B cell (primary cell): ENCODE measurements at regions not wholly inside any gene's neighbourhood (a gene's known extent, or its start where the extent isn't known, plus 50 kb on each side); places are given as distances from the start of the nearest gene placed in this dataset.

Experiments
- ATAC-seq: fragments of 200-7000 bp; cut with Tn5 transposase; one replicate; pipeline ENCODE4 v1.10.0; 2021; ENCODE audit warnings: low read depth, mild to moderate bottlenecking, moderate number of reproducible peaks, moderate library complexity
- CTCF ChIA-PET: fragments of 350-600 bp; sonication (Branson Sonifier 250); formaldehyde crosslinking; loops from one replicate; lab custom pipeline; 2021; ENCODE audit warnings: antibody characterized with exemption, inconsistent platforms; lab: Charles Lee
- POLR2A ChIA-PET: fragments of 350-600 bp; sonication (Branson Sonifier 250); formaldehyde crosslinking; loops from one replicate; lab custom pipeline; 2021; ENCODE audit warnings: antibody characterized with exemption; lab: Charles Lee
- DNase-seq: peaks from one replicate; pipeline ENCODE4 v3.0.0; 2013
- H2AFZ ChIP-seq: 2 replicates; pipeline ENCODE4 v1.6.1; 2012; ENCODE audit warnings: mild to moderate bottlenecking, low read depth, low read length; ENCODE audit not compliant: insufficient read depth, poor library complexity, severe bottlenecking
- H3K27ac ChIP-seq, 2 donors: 1 replicate in 1 of 2; 2 replicates in 1 of 2; pipeline ENCODE4 v1.5.1; 2012 to 2013; ENCODE audit warnings: low read length in 2 of 2, mild to moderate bottlenecking in 2 of 2, moderate library complexity in 1 of 2
- H3K27me3 ChIP-seq, 4 experiments: fragments of 200-600 bp in 1 of 4; sonication (generic) in 1 of 4; replicated peaks in 1 of 4; 1 replicate in 2 of 4; 2 replicates in 2 of 4; pipeline versions ENCODE4 v1.6.1 to v1.7.0; 2013 to 2016; ENCODE audit warnings: low read length in 3 of 4, mild to moderate bottlenecking in 2 of 4, mixed read lengths in 1 of 4, moderate library complexity in 1 of 4; ENCODE audit not compliant: insufficient read depth in 4 of 4, control insufficient read depth in 3 of 4; ENCODE audit errors: control extremely low read depth in 1 of 4
- H3K36me3 ChIP-seq, 2 experiments: replicated peaks in 1 of 2; 1 replicate in 1 of 2; 2 replicates in 1 of 2; pipeline versions ENCODE4 v1.6.1 to v1.7.1; 2013; ENCODE audit warnings: low read length in 1 of 2; ENCODE audit not compliant: insufficient read depth in 2 of 2, control insufficient read depth in 1 of 2; ENCODE audit errors: control extremely low read depth in 1 of 2, extremely low read depth in 1 of 2
- H3K4me1 ChIP-seq, 2 donors: fragments of 200-600 bp in 1 of 2; sonication (generic) in 1 of 2; 1 replicate in 1 of 2; 2 replicates in 1 of 2; pipeline versions ENCODE4 v1.5.1 to v1.6.1; 2013 to 2017; ENCODE audit warnings: low read length in 2 of 2; ENCODE audit not compliant: control insufficient read depth in 2 of 2, insufficient read depth in 2 of 2
- H3K4me2 ChIP-seq: replicated peaks from 2 replicates; pipeline ENCODE3; 2012; ENCODE audit warnings: mild to moderate bottlenecking, low read depth, low read length; ENCODE audit not compliant: poor library complexity, severe bottlenecking
- H3K4me3 ChIP-seq, 5 experiments: fragments of 200-600 bp in 1 of 5; sonication (generic) in 1 of 5; 1 replicate in 3 of 5; 2 replicates in 2 of 5; pipeline versions ENCODE4 v1.5.1 to v1.7.0; 2011 to 2016; ENCODE audit warnings: low read length in 4 of 5, mild to moderate bottlenecking in 4 of 5, low read depth in 2 of 5, control low read depth in 1 of 5, moderate library complexity in 1 of 5; ENCODE audit not compliant: insufficient read depth in 1 of 5; ENCODE audit errors: control extremely low read depth in 1 of 5, extremely low read depth in 1 of 5
- H3K79me2 ChIP-seq: fragments of 200-600 bp; sonication (generic); one replicate; pipeline ENCODE4 v1.6.0; 2016; ENCODE audit warnings: low read length; ENCODE audit not compliant: control insufficient read depth, insufficient read depth
- H3K9ac ChIP-seq: fragments of 200-600 bp; sonication (generic); 2 replicates; pipeline ENCODE4 v1.6.1; 2017; ENCODE audit warnings: mild to moderate bottlenecking, low read length, moderate library complexity
- H3K9me3 ChIP-seq, 3 donors: one replicate each; pipeline versions ENCODE4 v1.6.1 to v1.7.1; 2013; ENCODE audit warnings: low read length in 2 of 3; ENCODE audit not compliant: control insufficient read depth in 2 of 3, insufficient read depth in 1 of 3; ENCODE audit errors: control extremely low read depth in 1 of 3
- H4K20me1 ChIP-seq: 2 replicates; pipeline ENCODE4 v1.6.0; 2012; ENCODE audit warnings: mild to moderate bottlenecking, low read length; ENCODE audit not compliant: insufficient read depth, control insufficient read depth, poor library complexity, severe bottlenecking
- H3K27ac Mint-ChIP-seq: one replicate; pipeline ENCODE4 v1.8.0; 2021; ENCODE audit warnings: mixed read lengths
- H3K27me3 Mint-ChIP-seq: one replicate; pipeline ENCODE4 v1.8.0; 2021; ENCODE audit warnings: mixed read lengths
- H3K4me1 Mint-ChIP-seq: one replicate; pipeline ENCODE4 v1.8.0; 2021; ENCODE audit warnings: mixed read lengths
- H3K4me3 Mint-ChIP-seq: one replicate; pipeline ENCODE4 v1.8.0; 2021; ENCODE audit warnings: mixed read lengths
- H3K9me3 Mint-ChIP-seq: one replicate; pipeline ENCODE4 v1.8.0; 2022; ENCODE audit warnings: mixed read lengths; ENCODE audit not compliant: insufficient read depth
- CTCF ChIP-seq: fragments of 200-600 bp; IDR thresholded peaks from one replicate; pipeline ENCODE4 v1.8.0; 2022; ENCODE audit warnings: antibody characterized with exemption, mild to moderate bottlenecking
- EZH2 ChIP-seq: IDR thresholded peaks from 2 replicates; pipeline ENCODE4 v1.6.1; 2012; ENCODE audit warnings: borderline replicate concordance, low read depth, mild to moderate bottlenecking, moderate library complexity, low read length; ENCODE audit not compliant: insufficient read depth, poor library complexity, severe bottlenecking
- WGBS: methylation state at CpG from one replicate; pipeline ENCODE4 v1.1.5; 2013; ENCODE audit warnings: missing lambda C conversion rate; ENCODE audit not compliant: insufficient coverage; 5-methylcytosine and 5-hydroxymethylcytosine counted together
- intact Hi-C: fragments of 100-400 bp; cut with micrococcal nuclease; formaldehyde crosslinking; loops from one replicate; pipeline ENCODE4 v1.10.0; 2022

- TF ChIP-seq CTCF = no peak
- TF ChIP-seq EZH2 = no peak
- Histone ChIP-seq H3K79me2 (no peaks in the 10 kb centered on the region), H3K4me2 (no peak overlapping the region), H3K36me3 (no peaks in the 10 kb centered on the region), H3K4me3 (no peak overlapping the region), H3K9me3 (peaks cover 0 to 11% (median 4%) of the 10 kb centered on the region in 3 donors), H2AFZ (no peak overlapping the region), H3K4me1 (no peaks in the 10 kb centered on the region), H3K27me3 (no peaks in the 10 kb centered on the region), H3K9ac (no peak overlapping the region), H4K20me1 (no peaks in the 10 kb centered on the region), H3K27ac (no peak overlapping the region)
- intact Hi-C loops = no loop called here
- WGBS = 80% methylated on average over 1 of the region's 2 CpGs
- Mint-ChIP-seq H3K27ac (no peak overlapping the region), H3K4me3 (no peak overlapping the region), H3K9me3 (peaks cover 4% of the 10 kb centered on the region), H3K4me1 (no peaks in the 10 kb centered on the region), H3K27me3 (no peaks in the 10 kb centered on the region)
- no peak for DNase-seq
- ChIA-PET CTCF (no interaction called here), POLR2A (no interaction called here)
- ATAC-seq = no peak
These were observed 220.4 kb upstream of the CWC22 start for GRCh38 chr2:180227461-180227860.

GRCh38 chr2:180225118-180225517 is 218.0 kb upstream of the CWC22 start:
- H3K27me3 Mint-ChIP-seq = no peaks in the 10 kb centered on the region
- no peak overlapping the region for H3K4me3 ChIP-seq
- no peak overlapping the region for H2AFZ ChIP-seq
- no peaks in the 10 kb centered on the region for H4K20me1 ChIP-seq
- H3K4me3 Mint-ChIP-seq = no peak overlapping the region
- H3K4me1 Mint-ChIP-seq = no peaks in the 10 kb centered on the region
- H3K9me3 Mint-ChIP-seq = peaks cover 4% of the 10 kb centered on the region
- peaks cover 0 to 8% (median 4%) of the 10 kb centered on the region in 3 donors for H3K9me3 ChIP-seq
- H3K4me1 ChIP-seq = no peaks in the 10 kb centered on the region
- H3K27ac ChIP-seq = no peak overlapping the region
- ATAC-seq (no peak), DNase-seq (no peak)
- no peak overlapping the region for H3K9ac ChIP-seq
- no peak for TF ChIP-seq EZH2
- no peak for TF ChIP-seq CTCF
- no peak overlapping the region for H3K4me2 ChIP-seq
- CTCF ChIA-PET = no interaction called here
- no peaks in the 10 kb centered on the region for H3K79me2 ChIP-seq
- POLR2A ChIA-PET = no interaction called here
- no peaks in the 10 kb centered on the region for H3K27me3 ChIP-seq
- H3K36me3 ChIP-seq = no peaks in the 10 kb centered on the region
- H3K27ac Mint-ChIP-seq = no peak overlapping the region
- intact Hi-C loops = no loop called here
